SK-N-MC (cell line): ENCODE measurements at regions not wholly inside any gene's neighbourhood (a gene's known extent, or its start where the extent isn't known, plus 50 kb on each side); places are given as distances from the start of the nearest gene placed in this dataset.
"Not testable (repeated sequence)": the region's sequence is repeated elsewhere in the genome, so short reads cannot be mapped to it uniquely, and the experiment has no call there.

ENCODE experiments used
- DNase-seq: peaks from one replicate; pipeline ENCODE4 v3.0.0-alpha.2; 2011; ENCODE audit warnings: low read depth, low spot score
- H3K27ac ChIP-seq: fragments of 200-600 bp; sonication (generic); 2 replicates; pipeline ENCODE4 v1.5.1; 2016; ENCODE audit warnings: mixed run types
- H3K36me3 ChIP-seq: fragments of 200-600 bp; sonication (generic); 2 replicates; pipeline ENCODE4 v1.6.1; 2017; ENCODE audit warnings: antibody characterized with exemption, low read length, mixed read lengths; ENCODE audit not compliant: insufficient read depth
- H3K4me3 ChIP-seq: fragments of 200-600 bp; sonication (generic); 2 replicates; pipeline ENCODE4 v1.5.1; 2016
- H3K9ac ChIP-seq: fragments of 200-600 bp; sonication (generic); 2 replicates; pipeline ENCODE4 v1.8.0; 2017; ENCODE audit warnings: mixed run types, mixed read lengths; ENCODE audit not compliant: insufficient read length
- H3K9me3 ChIP-seq: fragments of 200-600 bp; sonication (generic); 2 replicates; pipeline ENCODE4 v1.6.1; 2017; ENCODE audit warnings: low read depth, mild to moderate bottlenecking, antibody characterized with exemption, low read length, moderate library complexity, mixed read lengths
- EZH2 ChIP-seq: fragments of 200-600 bp; sonication (generic); IDR thresholded peaks from one replicate; pipeline ENCODE4 v1.6.1; 2017; ENCODE audit warnings: antibody characterized with exemption
- FOXP2 ChIP-seq: optimal IDR thresholded peaks from 2 replicates; pipeline ENCODE3; 2011; ENCODE audit warnings: mild to moderate bottlenecking, moderate library complexity; ENCODE audit not compliant: insufficient read depth; ENCODE audit errors: extremely low read length, control extremely low read depth
- POLR2AphosphoS5 ChIP-seq: IDR thresholded peaks from 2 replicates; pipeline ENCODE4 v1.6.1; 2012; ENCODE audit warnings: mild to moderate bottlenecking, low read depth, low read length, borderline replicate concordance

- H3K9me3 ChIP-seq = no peaks in the 10 kb centered on the region
- no peak overlapping the region for H3K27ac ChIP-seq
- no peak for DNase-seq
- TF ChIP-seq FOXP2 (no peak), POLR2AphosphoS5 (no peak), EZH2 (no peak)
- no peaks in the 10 kb centered on the region for H3K36me3 ChIP-seq
- H3K4me3 ChIP-seq = no peak overlapping the region
- H3K9ac ChIP-seq = no peak overlapping the region
These were observed 125.4 kb upstream of the FAT3 start for GRCh38 chr11:92099183-92099582.

- no peak for DNase-seq
These were observed 126.4 kb upstream of the FAT3 start for GRCh38 chr11:92098172-92098571.

GRCh38 chr11:92087725-92088537 lies 136.7 kb upstream of the FAT3 start:
- Histone ChIP-seq H3K9me3 (no peaks in the 10 kb centered on the region), H3K36me3 (no peaks in the 10 kb centered on the region), H3K4me3 (no peak overlapping the region), H3K9ac (no peak overlapping the region), H3K27ac (no peak overlapping the region)
- TF ChIP-seq POLR2AphosphoS5 = no peak
- no peak for DNase-seq

More at GRCh38 chr11:92098172-92098571, 126.4 kb upstream of the FAT3 start:
- no peak for TF ChIP-seq FOXP2
- TF ChIP-seq POLR2AphosphoS5 = no peak
- TF ChIP-seq EZH2 = no peak
- no peaks in the 10 kb centered on the region for H3K36me3 ChIP-seq
- no peak overlapping the region for H3K9ac ChIP-seq
- no peaks in the 10 kb centered on the region for H3K9me3 ChIP-seq
- no peak overlapping the region for H3K27ac ChIP-seq
- no peak overlapping the region for H3K4me3 ChIP-seq

GRCh38 chr11:92083123-92083522 lies 141.5 kb upstream of the FAT3 start:
- TF ChIP-seq FOXP2 (no peak), POLR2AphosphoS5 (no peak), EZH2 (no peak)
- no peaks in the 10 kb centered on the region for H3K9me3 ChIP-seq
- no peak overlapping the region for H3K4me3 ChIP-seq
- no peak overlapping the region for H3K9ac ChIP-seq
- no peaks in the 10 kb centered on the region for H3K36me3 ChIP-seq
- no peak for DNase-seq
- H3K27ac ChIP-seq = no peak overlapping the region

GRCh38 chr11:92082652-92083051 lies 142.0 kb upstream of the FAT3 start:
- H3K9me3 ChIP-seq = no peaks in the 10 kb centered on the region
- H3K36me3 ChIP-seq = no peaks in the 10 kb centered on the region
- H3K27ac ChIP-seq = no peak overlapping the region
- H3K9ac ChIP-seq = no peak overlapping the region
- no peak overlapping the region for H3K4me3 ChIP-seq
- TF ChIP-seq EZH2 (no peak), POLR2AphosphoS5 (no peak), FOXP2 (no peak)
- DNase-seq = no peak

- not testable (repeated sequence) for H3K4me3 ChIP-seq, DNase-seq, H3K9me3 ChIP-seq, H3K27ac ChIP-seq, H3K36me3 ChIP-seq, H3K9ac ChIP-seq
These were observed 150.1 kb upstream of the FAT3 start for GRCh38 chr11:92074498-92074897.

- TF ChIP-seq FOXP2 = no peak
- TF ChIP-seq EZH2 = no peak
- no peak for TF ChIP-seq POLR2AphosphoS5
- no peak overlapping the region for H3K27ac ChIP-seq
- H3K36me3 ChIP-seq = no peaks in the 10 kb centered on the region
- DNase-seq = no peak
- H3K9me3 ChIP-seq = no peaks in the 10 kb centered on the region
- H3K4me3 ChIP-seq = no peak overlapping the region
- no peak overlapping the region for H3K9ac ChIP-seq
These were observed 153.0 kb upstream of the FAT3 start for GRCh38 chr11:92071660-92072059.

- no peak overlapping the region for H3K27ac ChIP-seq
- H3K36me3 ChIP-seq = no peaks in the 10 kb centered on the region
- no peak overlapping the region for H3K4me3 ChIP-seq
These were observed 154.4 kb upstream of the FAT3 start for GRCh38 chr11:92070026-92070889.

GRCh38 chr11:92067016-92067415 lies 157.6 kb upstream of the FAT3 start:
- no peak overlapping the region for H3K4me3 ChIP-seq
- H3K9me3 ChIP-seq = no peaks in the 10 kb centered on the region
- no peak overlapping the region for H3K9ac ChIP-seq
- no peak for DNase-seq
- TF ChIP-seq FOXP2 (no peak), POLR2AphosphoS5 (no peak), EZH2 (no peak)
- no peaks in the 10 kb centered on the region for H3K36me3 ChIP-seq
- H3K27ac ChIP-seq = no peak overlapping the region

More at GRCh38 chr11:92070026-92070889, 154.4 kb upstream of the FAT3 start:
- no peaks in the 10 kb centered on the region for H3K9me3 ChIP-seq
- H3K9ac ChIP-seq = no peak overlapping the region
- no peak for TF ChIP-seq EZH2
- no peak for TF ChIP-seq FOXP2
- TF ChIP-seq POLR2AphosphoS5 = no peak
- DNase-seq = no peak
